Activated CD4-positive, alpha-beta T cell treated with anti-CD3 and anti-CD28 coated beads, Interleukin-2, amount 10 ng/mL, durations not matched to agents 7 days and 5 days (primary cell): ENCODE measurements at regions not wholly inside any gene's neighbourhood (a gene's known extent, or its start where the extent isn't known, plus 50 kb on each side); places are given as distances from the start of the nearest gene placed in this dataset.
"Not testable (repeated sequence)": the region's sequence is repeated elsewhere in the genome, so short reads cannot be mapped to it uniquely, and the experiment has no call there.

Experiments
- CTCF ChIA-PET: fragments of 350-600 bp; sonication (Branson Sonifier 250); formaldehyde crosslinking; loops from one replicate; lab custom pipeline; 2021; ENCODE audit warnings: antibody characterized with exemption; lab: Charles Lee
- POLR2A ChIA-PET: fragments of 350-600 bp; sonication (Branson Sonifier 250); formaldehyde crosslinking; loops from one replicate; lab custom pipeline; 2021; ENCODE audit warnings: antibody characterized with exemption; lab: Charles Lee
- DNase-seq: peaks from one replicate; pipeline ENCODE4 v3.0.0-alpha.2; 2020
- H3K27ac Mint-ChIP-seq: one replicate; pipeline ENCODE4 v1.8.0; 2021; ENCODE audit warnings: mild to moderate bottlenecking, moderate library complexity, mixed read lengths
- H3K27me3 Mint-ChIP-seq: one replicate; pipeline ENCODE4 v1.8.0; 2021; ENCODE audit warnings: mixed read lengths
- H3K36me3 Mint-ChIP-seq: one replicate; pipeline ENCODE4 v1.8.0; 2021; ENCODE audit warnings: low read depth, mixed read lengths
- H3K4me1 Mint-ChIP-seq: one replicate; pipeline ENCODE4 v1.8.0; 2021; ENCODE audit warnings: mixed read lengths
- H3K4me3 Mint-ChIP-seq: one replicate; pipeline ENCODE4 v1.8.0; 2021; ENCODE audit warnings: mild to moderate bottlenecking, moderate library complexity, mixed read lengths
- H3K9me3 Mint-ChIP-seq: one replicate; pipeline ENCODE4 v1.8.0; 2021; ENCODE audit warnings: mixed read lengths

DNA sequence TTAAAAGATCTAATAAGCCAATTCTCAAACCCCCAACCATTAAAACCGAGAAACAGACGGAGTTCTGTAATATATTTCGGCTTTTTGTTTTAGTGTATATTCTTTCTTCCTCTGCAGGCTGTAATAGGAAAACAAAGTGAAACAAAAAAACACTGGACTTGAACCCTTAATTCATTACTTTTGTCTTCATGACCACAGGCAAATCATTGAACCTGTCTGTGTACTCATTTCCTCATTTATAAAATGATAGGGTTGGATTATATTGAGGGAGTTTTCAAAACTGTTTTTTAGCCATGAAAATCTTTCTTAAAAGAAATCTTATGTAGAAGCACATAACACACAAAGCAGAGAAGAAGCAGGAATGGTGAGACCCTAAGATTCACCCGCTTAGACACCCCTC lies 278.8 kb downstream of the CD83 start:
- Mint-ChIP-seq H3K27me3 (no peaks in the 10 kb centered on the region), H3K9me3 (peaks cover 3% of the 10 kb centered on the region), H3K27ac (no peak overlapping the region), H3K4me1 (peaks cover 6% of the 10 kb centered on the region), H3K36me3 (no peaks in the 10 kb centered on the region), H3K4me3 (no peak overlapping the region)
- DNase-seq: no peak
- ChIA-PET POLR2A (no interaction called here), CTCF (interaction anchor here (0.8 kb wide), 1 partner anchor 14 kb away, joined by 3 read pairs; no protein-coding TSS in a partner anchor)

DNA sequence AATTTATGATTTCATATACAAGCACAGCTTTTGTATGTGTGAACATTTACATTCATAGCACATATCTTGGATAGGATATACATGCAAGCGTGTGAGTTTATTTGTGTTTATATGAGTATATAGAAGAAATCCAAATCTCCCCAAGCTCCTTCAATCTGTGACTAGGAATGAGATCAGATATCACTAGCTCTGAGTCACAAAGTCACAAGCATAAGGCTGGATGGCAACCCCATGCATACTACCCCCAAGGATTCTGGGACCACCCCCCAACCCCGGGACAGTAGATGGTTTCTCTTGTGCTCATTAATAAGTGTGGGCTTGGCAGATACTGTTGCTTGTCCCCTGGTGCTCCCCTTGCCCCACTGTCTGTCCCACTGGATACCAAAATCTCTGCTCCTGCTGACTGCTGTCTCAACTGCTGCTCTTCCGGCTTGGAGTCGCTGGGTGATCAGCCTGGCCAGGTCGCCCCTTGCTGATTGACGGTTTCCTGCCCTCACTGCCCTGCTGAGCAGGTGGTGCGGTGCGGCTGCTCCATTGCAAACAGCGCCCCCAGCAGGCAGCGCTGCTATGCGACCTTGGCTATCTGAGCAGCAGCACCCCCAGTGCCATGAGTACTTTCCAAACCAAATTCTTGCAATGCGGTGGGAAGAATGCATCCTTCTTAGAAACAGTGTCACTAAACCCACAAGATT lies 279.4 kb downstream of the CD83 start:
- H3K4me1 Mint-ChIP-seq: peaks cover 6% of the 10 kb centered on the region
- POLR2A ChIA-PET: no interaction called here
- H3K27me3 Mint-ChIP-seq: no peaks in the 10 kb centered on the region
- H3K4me3 Mint-ChIP-seq: no peak overlapping the region
- H3K36me3 Mint-ChIP-seq: peaks cover under 1% of the 10 kb centered on the region
- CTCF ChIA-PET: interaction anchor here (0.8 to 1.4 kb wide), 2 partner anchors 13 to 85 kb away, joined by 3 to 4 read pairs; no protein-coding TSS in a partner anchor
- H3K27ac Mint-ChIP-seq: no peak overlapping the region
- peaks cover 3% of the 10 kb centered on the region for H3K9me3 Mint-ChIP-seq
- no peak for DNase-seq

DNA sequence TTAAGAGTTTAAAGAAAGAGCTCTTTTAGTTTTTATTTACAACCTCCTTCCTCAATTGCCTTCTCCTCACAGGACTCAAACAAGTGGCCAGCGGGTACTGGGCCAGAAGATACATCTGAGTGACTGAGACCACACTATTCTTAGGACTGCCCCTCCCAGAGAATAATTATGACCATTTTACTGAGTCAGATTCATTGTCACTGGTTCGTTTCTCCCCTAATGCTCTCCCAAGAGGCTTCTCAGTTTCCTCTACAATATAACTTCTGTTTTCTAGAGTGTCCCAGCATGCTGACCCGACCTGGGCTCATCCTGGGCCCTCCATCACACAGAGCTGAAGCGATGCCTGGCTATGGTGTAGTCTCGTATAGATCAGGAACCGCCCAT lies 279.9 kb downstream of the CD83 start:
- H3K27me3 Mint-ChIP-seq: no peaks in the 10 kb centered on the region
- H3K4me1 Mint-ChIP-seq: peaks cover 6% of the 10 kb centered on the region
- peaks cover 3% of the 10 kb centered on the region for H3K36me3 Mint-ChIP-seq
- CTCF ChIA-PET: interaction anchor here (1.4 kb wide), 1 partner anchor 86 kb away, joined by 4 read pairs; no protein-coding TSS in a partner anchor
- POLR2A ChIA-PET: no interaction called here
- H3K4me3 Mint-ChIP-seq: no peak overlapping the region
- H3K9me3 Mint-ChIP-seq: peaks cover 7% of the 10 kb centered on the region
- no peak for DNase-seq
- no peak overlapping the region for H3K27ac Mint-ChIP-seq

DNA sequence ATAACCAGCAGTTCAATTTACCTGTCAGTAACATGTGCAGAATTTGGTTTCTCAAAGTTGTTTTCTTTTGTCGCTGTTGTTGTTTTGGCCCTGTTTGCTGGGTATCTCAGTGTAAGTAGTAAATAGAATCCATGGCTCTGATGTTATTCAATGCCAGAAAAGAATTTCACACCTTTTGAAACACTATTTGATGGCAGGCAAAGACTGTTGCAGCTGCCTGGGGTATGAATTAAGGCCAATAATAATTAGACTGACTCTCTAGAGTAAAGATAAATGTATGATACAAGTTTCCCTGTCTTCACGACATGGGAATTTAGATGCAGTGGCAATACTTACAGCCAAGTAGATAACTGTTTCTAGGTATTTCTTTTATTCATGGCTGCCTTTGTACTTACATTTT lies 281.4 kb downstream of the CD83 start:
- DNase-seq: no peak
- H3K27ac Mint-ChIP-seq: no peak overlapping the region
- CTCF ChIA-PET: no interaction called here
- H3K9me3 Mint-ChIP-seq: peaks cover 5% of the 10 kb centered on the region
- POLR2A ChIA-PET: no interaction called here
- no peaks in the 10 kb centered on the region for H3K27me3 Mint-ChIP-seq
- no peak overlapping the region for H3K4me3 Mint-ChIP-seq
- H3K36me3 Mint-ChIP-seq: peaks cover 3% of the 10 kb centered on the region
- H3K4me1 Mint-ChIP-seq: peaks cover 6% of the 10 kb centered on the region

DNA sequence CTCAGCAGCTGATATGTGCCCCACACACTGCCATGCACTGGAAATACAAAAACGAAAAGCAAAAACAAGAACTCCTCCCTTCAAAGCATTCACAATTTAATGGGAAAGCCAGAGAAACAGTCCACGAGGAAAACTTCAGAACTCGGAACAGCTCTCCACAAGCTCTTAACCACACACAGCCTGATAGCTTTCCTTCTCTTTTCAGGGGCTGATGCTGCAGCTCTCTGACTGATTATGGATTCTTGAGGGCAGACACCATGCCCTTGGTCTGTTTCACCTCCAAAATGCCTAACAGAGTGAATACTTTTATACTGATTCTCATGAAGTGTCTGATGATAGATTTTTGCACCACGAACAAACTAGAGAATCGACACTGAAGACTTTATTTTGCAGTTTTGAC lies 282.1 kb downstream of the CD83 start:
- POLR2A ChIA-PET: no interaction called here
- Mint-ChIP-seq H3K36me3 (peaks cover 3% of the 10 kb centered on the region), H3K4me1 (peaks cover 6% of the 10 kb centered on the region), H3K9me3 (peaks cover 6% of the 10 kb centered on the region), H3K27me3 (no peaks in the 10 kb centered on the region), H3K27ac (no peak overlapping the region), H3K4me3 (no peak overlapping the region)
- CTCF ChIA-PET: no interaction called here
- DNase-seq: no peak

DNA sequence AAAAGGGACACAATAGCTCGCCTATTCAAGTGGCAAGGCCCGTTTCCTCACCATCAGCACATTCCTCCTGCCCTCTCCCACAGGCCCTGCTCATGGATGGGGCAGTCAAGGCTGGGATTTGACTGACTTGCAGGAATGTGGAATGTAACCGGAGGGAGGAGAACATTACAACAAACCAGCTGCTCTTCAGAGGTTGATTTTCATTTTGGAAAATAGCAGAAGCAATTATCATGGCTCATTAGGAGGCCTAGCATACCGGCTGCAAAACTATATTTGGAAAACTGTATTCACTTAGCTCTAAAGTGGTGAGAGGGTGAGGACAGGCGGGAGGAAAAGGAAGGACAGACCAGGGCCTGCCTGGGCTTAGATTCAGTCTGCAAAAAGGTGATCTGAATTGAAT lies 283.7 kb downstream of the CD83 start:
- Mint-ChIP-seq H3K27me3 (no peaks in the 10 kb centered on the region), H3K27ac (no peak overlapping the region), H3K9me3 (peaks cover 9% of the 10 kb centered on the region), H3K4me3 (no peak overlapping the region), H3K4me1 (peaks cover 6% of the 10 kb centered on the region), H3K36me3 (peaks cover 3% of the 10 kb centered on the region)
- ChIA-PET CTCF (interaction anchor here (0.7 to 1.4 kb wide), 3 partner anchors 12 to 35 kb away, joined by 3 read pairs; no protein-coding TSS in a partner anchor), POLR2A (no interaction called here)
- no peak for DNase-seq

DNA sequence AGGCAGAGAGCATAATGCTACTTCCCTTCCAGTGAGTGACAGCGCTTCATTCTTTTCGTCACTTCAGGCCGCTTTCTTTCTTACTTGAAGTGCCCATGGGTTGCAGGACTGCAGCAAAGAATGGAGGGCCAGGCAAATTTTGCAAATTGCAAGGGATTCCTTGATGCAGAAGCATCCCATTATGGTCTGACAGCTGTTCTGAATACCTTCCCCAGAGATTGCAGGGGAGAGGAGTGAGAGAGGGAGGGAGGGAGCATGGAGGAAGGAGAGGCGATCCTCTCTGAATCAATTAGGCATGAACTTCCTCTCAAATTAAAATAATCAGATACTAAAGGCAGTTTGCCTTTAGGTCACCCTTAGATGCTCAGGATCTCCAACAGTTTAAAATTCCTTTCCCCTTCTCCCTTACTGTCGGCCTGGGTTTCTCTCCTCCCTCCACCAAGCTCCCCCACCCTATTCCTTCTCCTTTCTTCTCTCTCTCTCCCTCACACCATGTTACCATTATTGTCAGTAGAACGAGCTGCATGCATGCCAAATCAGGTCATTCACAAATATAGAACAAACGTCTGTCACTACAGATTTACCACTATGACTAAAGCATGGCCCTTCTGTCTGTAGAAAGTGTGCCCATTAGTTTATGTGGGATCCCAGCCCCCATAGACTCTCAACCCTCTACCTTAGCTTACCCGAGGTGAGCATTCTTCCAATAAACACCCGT lies 289.2 kb downstream of the CD83 start:
- CTCF ChIA-PET: no interaction called here
- Mint-ChIP-seq H3K4me1 (no peaks in the 10 kb centered on the region), H3K27me3 (no peaks in the 10 kb centered on the region), H3K9me3 (peaks cover 9% of the 10 kb centered on the region), H3K27ac (no peak overlapping the region), H3K36me3 (peaks cover 3% of the 10 kb centered on the region), H3K4me3 (no peak overlapping the region)
- POLR2A ChIA-PET: no interaction called here
- no peak for DNase-seq

DNA sequence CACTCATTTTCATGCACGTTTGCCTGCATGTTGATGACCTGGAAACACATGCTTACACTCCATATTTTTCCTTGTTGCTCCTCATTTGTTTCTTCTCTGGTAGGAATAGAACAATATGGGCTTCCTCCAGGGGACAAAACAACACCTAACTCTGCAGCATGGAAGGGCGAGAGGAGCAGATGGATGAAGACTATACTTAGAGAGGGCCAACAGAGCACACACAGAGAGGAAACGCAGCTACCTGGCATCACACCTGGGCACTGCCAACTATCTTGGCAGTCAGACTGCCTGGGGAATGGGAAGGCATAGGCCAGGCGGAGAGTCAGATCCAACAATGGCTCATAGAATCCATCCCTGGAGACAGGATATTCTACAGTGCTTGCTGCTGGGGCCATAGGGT lies 290.9 kb downstream of the CD83 start:
- H3K27me3 Mint-ChIP-seq: no peaks in the 10 kb centered on the region
- ChIA-PET POLR2A (no interaction called here), CTCF (no interaction called here)
- H3K36me3 Mint-ChIP-seq: no peaks in the 10 kb centered on the region
- no peak overlapping the region for H3K4me3 Mint-ChIP-seq
- peaks cover 5% of the 10 kb centered on the region for H3K9me3 Mint-ChIP-seq
- no peak for DNase-seq
- H3K4me1 Mint-ChIP-seq: no peaks in the 10 kb centered on the region
- H3K27ac Mint-ChIP-seq: no peak overlapping the region

DNA sequence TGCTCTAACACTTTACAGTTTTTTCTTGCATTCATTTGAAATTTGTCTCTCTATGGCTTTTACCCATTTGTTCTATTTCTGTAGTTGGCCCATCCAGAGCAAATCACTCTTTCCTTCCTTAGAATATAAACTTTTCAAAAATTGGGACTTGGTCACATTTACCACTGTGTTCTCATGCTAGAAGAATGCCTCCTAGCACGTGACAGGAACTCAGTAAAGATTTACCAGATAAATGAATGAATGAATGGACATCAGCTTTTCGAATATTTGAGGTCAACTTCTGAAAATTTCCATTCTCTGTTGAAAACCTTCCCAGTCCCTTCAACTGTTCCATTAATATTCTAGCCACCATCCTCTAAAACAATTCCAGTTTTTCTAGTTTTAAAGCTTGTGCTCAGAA lies 294.5 kb downstream of the CD83 start:
- H3K4me1 Mint-ChIP-seq: no peaks in the 10 kb centered on the region

DNA sequence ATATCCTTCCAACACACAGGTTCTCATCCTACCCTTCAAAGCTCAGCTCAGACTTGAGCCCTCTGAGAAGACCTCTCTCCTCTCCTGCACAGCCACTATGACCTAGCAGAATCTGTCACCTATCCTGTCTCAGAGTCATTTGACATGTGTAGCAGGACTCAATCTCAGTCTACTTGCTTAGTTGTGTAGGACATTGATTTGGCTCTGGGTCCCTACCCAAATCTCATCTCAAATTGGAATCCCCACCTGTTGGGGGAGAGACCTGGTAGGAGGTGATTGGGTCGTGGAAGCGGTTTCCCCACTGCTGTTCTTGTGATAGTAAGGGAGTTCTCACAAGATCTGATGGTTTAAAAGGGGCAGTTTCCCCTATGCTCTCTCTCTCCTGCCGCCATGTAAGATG lies 297.9 kb downstream of the CD83 start:
- Mint-ChIP-seq H3K4me3 (no peak overlapping the region), H3K4me1 (no peaks in the 10 kb centered on the region), H3K36me3 (no peaks in the 10 kb centered on the region), H3K27me3 (no peaks in the 10 kb centered on the region), H3K27ac (no peak overlapping the region), H3K9me3 (peaks cover 12% of the 10 kb centered on the region)
- DNase-seq: no peak
- CTCF ChIA-PET: no interaction called here
- POLR2A ChIA-PET: no interaction called here

More for the DNA sequence above, 294.5 kb downstream of the CD83 start:
- Mint-ChIP-seq H3K36me3 (no peaks in the 10 kb centered on the region), H3K4me3 (no peak overlapping the region), H3K9me3 (peaks cover 4% of the 10 kb centered on the region), H3K27ac (no peak overlapping the region), H3K27me3 (no peaks in the 10 kb centered on the region)
- ChIA-PET CTCF (interaction anchor here (1.3 kb wide), 1 partner anchor 10 kb away, joined by 3 read pairs; no protein-coding TSS in a partner anchor), POLR2A (no interaction called here)
- no peak for DNase-seq

DNA sequence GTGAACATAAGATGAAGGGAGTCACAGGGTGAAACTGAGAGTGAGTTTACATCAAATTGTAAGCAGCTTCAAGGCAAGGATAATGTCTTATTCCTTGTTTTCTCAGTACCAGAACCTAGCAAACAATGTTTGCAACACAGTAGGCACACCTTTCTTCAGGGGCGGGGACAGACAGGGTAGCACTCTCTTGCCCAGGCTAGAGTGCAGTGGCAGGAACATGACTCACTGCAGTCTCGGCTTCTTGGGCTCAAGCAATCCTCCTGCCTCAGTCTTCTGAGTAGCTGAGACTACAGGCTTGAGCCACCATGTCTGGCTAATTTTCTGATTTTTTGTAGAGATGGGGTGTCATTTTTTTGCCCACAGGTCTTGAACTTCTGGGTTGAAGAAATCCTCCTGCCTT lies 299.8 kb downstream of the CD83 start:
- Mint-ChIP-seq H3K27ac (no peak overlapping the region), H3K27me3 (no peaks in the 10 kb centered on the region), H3K9me3 (peaks cover 16% of the 10 kb centered on the region), H3K36me3 (no peaks in the 10 kb centered on the region), H3K4me1 (no peaks in the 10 kb centered on the region), H3K4me3 (no peak overlapping the region)
- POLR2A ChIA-PET: no interaction called here
- DNase-seq: no peak
- CTCF ChIA-PET: no interaction called here

DNA sequence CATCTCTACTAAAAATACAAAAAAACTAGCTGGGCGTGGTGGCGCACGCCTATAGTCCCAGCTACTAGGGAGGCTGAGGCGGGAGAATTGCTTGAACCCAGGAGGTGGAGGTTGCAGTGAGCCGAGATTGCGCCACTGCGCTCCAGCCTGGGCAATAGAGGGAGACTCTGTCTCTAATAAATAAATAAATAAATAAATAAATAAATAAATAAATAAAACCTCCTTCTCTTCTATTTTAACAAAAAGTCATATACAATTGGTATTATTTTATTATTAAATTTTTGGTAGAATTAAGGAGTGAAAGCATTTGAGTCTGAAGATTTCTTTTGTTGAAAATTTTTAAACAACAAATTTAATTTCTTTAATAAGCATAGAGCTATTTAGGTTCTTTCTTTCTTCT lies 301.7 kb downstream of the CD83 start:
- CTCF ChIA-PET, H3K27me3 Mint-ChIP-seq, H3K4me3 Mint-ChIP-seq, POLR2A ChIA-PET, DNase-seq, H3K27ac Mint-ChIP-seq, H3K4me1 Mint-ChIP-seq, H3K36me3 Mint-ChIP-seq: not testable (repeated sequence)
- peaks cover 18% of the 10 kb centered on the region for H3K9me3 Mint-ChIP-seq

DNA sequence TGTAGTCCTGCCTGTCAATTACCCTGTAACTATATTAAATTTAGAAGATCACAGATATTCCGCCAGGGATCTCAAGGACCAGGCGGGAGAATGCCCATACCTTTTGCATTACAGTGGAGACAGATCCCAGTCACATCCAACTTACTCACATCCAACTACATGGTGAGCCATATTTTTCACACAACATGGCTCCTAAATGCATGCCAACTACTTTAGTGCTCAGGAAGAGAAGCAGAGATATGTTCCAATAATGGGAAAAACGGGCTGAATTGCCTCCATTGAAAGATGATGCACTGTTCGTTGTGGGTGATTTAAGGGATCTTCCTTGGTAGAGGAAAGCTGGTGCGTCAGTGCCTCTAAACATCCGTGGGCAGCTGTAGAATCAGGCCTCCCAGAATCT lies 304.5 kb downstream of the CD83 start:
- CTCF ChIA-PET: interaction anchor here (1.7 to 1.9 kb wide), 2 partner anchors 33 to 211 kb away, joined by 3 to 4 read pairs; no protein-coding TSS in a partner anchor
- POLR2A ChIA-PET: no interaction called here
- H3K4me1 Mint-ChIP-seq: peaks cover 14% of the 10 kb centered on the region

More for the DNA sequence above, 304.5 kb downstream of the CD83 start:
- no peak for DNase-seq
- no peaks in the 10 kb centered on the region for H3K36me3 Mint-ChIP-seq
- no peak overlapping the region for H3K4me3 Mint-ChIP-seq
- H3K27ac Mint-ChIP-seq: no peak overlapping the region
- H3K9me3 Mint-ChIP-seq: peaks cover 16% of the 10 kb centered on the region
- H3K27me3 Mint-ChIP-seq: no peaks in the 10 kb centered on the region
